ENCODE measurements at regions not wholly inside any gene's neighbourhood (a gene's known extent, or its start where the extent isn't known, plus 50 kb on each side); places are given as distances from the start of the nearest gene placed in this dataset.
"Not testable (repeated sequence)": the region's sequence is repeated elsewhere in the genome, so short reads cannot be mapped to it uniquely, and the experiment has no call there.

DNA sequence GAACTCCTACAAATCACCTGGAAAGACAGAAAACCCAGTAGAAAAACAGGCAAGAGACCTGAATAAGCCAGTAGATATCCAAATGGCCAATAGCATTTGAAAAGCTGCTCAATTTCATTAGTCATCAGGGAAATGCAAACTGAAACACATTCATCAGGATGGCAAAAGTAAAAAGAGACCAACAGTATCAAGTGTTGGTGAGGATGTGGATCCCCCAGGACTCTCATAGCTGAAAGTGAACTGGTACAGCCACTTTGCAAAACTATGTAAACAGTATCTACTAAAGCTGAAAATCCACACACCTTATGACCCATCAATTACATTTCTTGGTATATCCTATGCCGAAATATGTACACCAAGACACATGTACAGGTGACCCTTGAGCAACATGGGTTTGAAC lies 180.4 kb upstream of the IRF2BP2 start:
- DNase-seq; H3K27me3 Mint-ChIP-seq; H3K27ac Mint-ChIP-seq; CTCF ChIA-PET; H3K4me1 Mint-ChIP-seq; H3K4me3 Mint-ChIP-seq; H3K9me3 Mint-ChIP-seq; POLR2A ChIA-PET; H3K36me3 Mint-ChIP-seq (ENCODE audit: low read depth): not testable (repeated sequence)

DNA sequence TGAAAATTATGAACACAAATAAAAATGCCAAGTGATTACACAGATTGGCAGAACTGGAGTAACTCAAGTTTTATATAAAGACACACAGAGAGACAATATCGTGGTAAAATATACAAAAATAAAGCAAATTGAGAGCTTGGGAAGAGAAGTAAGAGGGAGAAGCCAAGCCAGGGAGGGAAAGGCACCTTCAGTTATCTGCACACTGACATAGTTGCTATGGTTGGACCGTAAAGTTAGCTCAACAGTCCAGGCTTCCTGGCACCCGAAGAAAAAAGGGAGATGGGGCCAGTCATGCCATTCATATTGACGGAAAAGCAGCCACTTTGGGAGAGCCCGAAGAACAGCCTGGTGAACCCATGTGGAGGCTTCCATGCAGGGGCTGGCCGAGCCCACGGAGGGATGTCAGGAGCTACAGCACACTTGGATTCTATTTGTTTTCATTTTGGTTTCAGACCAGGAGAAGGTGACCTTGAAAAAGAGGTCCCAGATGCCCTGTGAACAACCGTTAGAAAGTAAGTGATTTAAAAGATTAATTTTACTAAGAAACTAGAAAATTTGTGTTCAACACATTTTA lies 177.1 kb upstream of the IRF2BP2 start:
- CTCF ChIA-PET; H3K4me1 Mint-ChIP-seq; H3K9me3 Mint-ChIP-seq; H3K4me3 Mint-ChIP-seq; POLR2A ChIA-PET; H3K36me3 Mint-ChIP-seq (ENCODE audit: low read depth); DNase-seq; H3K27ac Mint-ChIP-seq; H3K27me3 Mint-ChIP-seq: not testable (repeated sequence)

DNA sequence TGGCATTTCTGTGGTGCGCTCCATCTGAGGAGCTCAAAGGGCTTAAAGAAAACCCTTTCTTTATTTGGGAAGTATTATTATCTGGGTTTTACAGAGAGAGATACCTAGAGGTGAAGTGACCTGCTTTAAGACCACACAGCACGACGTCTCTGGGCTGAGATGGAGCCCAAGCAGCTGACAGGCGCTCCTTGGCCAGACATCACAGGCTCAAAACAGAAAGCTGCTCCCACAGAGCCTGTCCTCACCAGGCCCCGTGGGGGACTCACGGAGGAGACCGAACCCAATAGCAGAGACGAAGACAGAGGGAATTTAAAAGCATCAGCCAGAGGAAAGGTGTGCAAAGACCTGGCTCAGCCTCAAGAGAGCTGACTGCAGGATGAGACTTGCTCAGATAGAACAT lies 175.9 kb upstream of the IRF2BP2 start:
- H3K27me3 Mint-ChIP-seq; DNase-seq; POLR2A ChIA-PET; CTCF ChIA-PET; H3K36me3 Mint-ChIP-seq (ENCODE audit: low read depth); H3K4me3 Mint-ChIP-seq; H3K9me3 Mint-ChIP-seq; H3K4me1 Mint-ChIP-seq; H3K27ac Mint-ChIP-seq: not testable (repeated sequence)

DNA sequence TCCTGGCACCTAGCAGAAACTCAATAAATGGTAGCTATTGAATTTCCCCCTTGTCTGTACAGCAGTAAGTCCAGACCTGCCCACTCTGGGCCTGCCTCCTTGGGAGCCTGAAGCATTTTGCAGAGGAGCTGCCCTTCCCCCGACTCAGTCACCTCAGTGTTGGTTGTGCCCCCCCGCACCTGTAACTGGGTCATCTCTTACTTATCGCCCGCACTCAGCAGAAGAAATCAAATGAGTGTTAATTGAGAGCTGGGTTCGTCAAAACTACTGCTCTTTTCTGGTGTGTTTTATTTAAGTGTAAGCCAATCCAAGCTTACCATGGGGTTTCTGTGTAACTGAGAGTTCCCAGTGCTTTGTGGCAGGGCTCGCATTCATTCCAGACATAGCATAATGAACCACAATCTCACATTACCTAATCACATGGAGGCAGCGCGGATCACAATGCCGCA lies 175.5 kb upstream of the IRF2BP2 start:
- H3K9me3 Mint-ChIP-seq; H3K4me3 Mint-ChIP-seq; H3K27ac Mint-ChIP-seq; H3K36me3 Mint-ChIP-seq (ENCODE audit: low read depth); DNase-seq; H3K27me3 Mint-ChIP-seq; H3K4me1 Mint-ChIP-seq; CTCF ChIA-PET; POLR2A ChIA-PET: not testable (repeated sequence)

DNA sequence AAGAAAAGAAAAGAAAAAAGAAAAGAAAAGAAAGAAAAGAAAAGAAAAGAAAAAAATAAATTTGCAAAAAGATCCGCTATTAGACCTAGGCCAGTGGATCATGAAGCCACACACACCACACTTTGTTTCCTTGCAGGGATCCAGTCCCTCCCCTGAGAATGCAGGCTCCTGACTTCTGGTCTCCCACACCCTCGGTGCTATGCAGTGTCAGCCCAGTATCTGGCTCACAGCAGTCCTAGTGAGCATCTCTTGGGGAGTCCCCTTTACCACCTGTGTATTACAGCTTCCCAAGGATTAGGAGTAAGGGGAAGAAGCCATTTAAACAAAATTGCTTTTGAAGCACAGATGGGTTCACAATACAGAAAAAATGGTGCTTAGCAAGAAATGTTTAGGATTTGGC lies 174.1 kb upstream of the IRF2BP2 start:
- H3K36me3 Mint-ChIP-seq (ENCODE audit: low read depth); H3K27ac Mint-ChIP-seq; H3K4me3 Mint-ChIP-seq; H3K9me3 Mint-ChIP-seq; POLR2A ChIA-PET; DNase-seq; CTCF ChIA-PET; H3K4me1 Mint-ChIP-seq; H3K27me3 Mint-ChIP-seq: not testable (repeated sequence)

DNA sequence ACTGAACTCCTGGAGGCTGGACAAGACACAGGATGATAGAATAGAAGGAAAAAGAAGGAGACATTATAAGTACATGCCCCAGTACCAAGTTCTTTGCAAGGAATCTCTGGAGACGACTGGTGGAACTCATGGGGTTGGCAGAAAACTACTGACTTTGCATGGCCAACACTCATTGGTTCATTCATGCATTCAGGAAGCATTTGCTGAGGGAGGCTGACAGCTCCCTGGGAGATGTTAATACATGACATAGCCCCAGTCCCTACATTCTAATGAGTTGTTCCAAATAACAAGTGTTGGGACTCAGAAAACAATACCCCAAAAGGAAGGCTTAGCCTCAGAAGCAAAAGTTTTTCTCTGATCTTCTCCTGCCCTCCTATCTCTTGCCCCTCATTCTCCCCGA lies 172.8 kb upstream of the IRF2BP2 start:
- POLR2A ChIA-PET, result no interaction called here
- no peaks in the 10 kb centered on the region for H3K9me3 Mint-ChIP-seq

DNA sequence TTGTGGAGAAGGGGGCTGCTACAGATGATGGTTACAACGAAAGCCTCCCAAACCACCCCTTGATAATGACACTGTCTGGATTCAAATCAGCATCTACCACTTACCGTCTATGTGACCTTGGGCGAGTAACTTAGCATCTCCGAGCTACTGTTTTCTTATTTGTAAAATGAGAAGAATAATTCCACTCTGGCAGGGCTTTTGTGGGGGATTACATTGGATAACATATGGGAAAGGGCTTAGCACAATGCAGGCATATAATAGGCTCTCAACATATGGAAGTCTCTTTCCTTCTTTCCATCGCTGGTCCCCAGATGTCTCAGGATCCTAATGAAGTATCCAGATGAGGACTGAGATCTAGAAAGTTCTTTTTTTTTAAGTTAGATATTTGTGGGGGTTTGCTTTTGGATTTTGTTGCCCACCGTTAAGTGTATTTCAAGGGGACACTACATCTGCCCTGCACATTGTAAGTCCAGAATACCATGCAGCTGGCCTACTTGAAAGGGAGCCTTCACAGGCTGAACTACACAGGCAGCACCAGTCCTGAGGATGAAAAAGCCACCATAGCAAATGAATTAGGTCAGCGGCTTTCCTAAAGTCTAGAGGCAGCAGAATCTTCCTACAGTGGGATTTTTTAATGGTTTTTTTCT lies 172.2 kb upstream of the IRF2BP2 start:
- H3K27me3 Mint-ChIP-seq, result no peaks in the 10 kb centered on the region

More for the DNA sequence above, 172.8 kb upstream of the IRF2BP2 start:
- H3K4me3 Mint-ChIP-seq, result no peak overlapping the region
- H3K27ac Mint-ChIP-seq, result no peak overlapping the region
- H3K27me3 Mint-ChIP-seq, result no peaks in the 10 kb centered on the region
- no peaks in the 10 kb centered on the region for H3K36me3 Mint-ChIP-seq (ENCODE audit: low read depth)
- CTCF ChIA-PET, result no interaction called here
- no peaks in the 10 kb centered on the region for H3K4me1 Mint-ChIP-seq
- DNase-seq, result no peak

DNA sequence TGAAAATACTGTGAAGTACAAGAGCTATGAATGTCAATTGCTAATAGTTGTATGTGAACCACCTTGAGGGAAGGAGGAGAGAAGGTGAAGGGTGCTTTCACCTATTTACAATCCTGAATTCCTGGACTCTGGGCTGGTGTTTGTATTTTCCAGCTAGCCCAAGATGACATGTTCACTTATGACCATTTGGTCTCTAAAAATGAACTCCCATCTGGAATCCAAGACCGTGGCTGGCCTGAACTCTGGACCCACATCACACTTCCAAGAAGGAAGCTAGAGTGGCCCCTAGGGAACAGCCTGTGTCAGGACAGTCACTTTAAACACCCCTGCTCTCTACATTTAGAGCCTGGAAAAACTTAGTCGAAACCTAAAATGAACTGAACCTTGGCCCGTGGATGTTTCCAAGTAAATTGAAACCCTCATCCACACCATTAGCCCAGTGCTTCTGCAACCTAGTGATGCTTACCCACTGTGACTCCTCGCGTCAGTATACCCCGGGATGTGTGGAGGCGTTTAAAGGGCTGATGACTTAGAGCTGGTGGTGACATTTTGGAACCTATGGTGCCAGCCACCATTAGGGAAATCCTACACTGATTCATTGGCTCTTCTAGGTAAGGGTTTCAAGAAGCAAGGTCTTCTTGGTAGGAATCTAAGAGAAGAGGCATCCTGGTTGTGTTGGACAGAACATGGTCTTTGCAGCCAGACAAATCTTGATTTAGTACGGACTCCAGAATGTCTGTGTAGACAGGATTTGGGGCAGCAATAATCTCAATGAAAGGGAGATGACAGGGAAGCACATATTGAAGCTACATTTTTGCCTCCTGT lies 171.5 kb upstream of the IRF2BP2 start:
- Mint-ChIP-seq H3K27me3 (no peaks in the 10 kb centered on the region), H3K9me3 (no peaks in the 10 kb centered on the region), H3K4me1 (no peaks in the 10 kb centered on the region), H3K27ac (no peak overlapping the region), H3K36me3 (ENCODE audit: low read depth) (no peaks in the 10 kb centered on the region), H3K4me3 (no peak overlapping the region)
- POLR2A ChIA-PET, result no interaction called here
- CTCF ChIA-PET, result interaction anchor here (0.6 kb wide), 1 partner anchor 157 kb away, joined by 3 read pairs; no protein-coding TSS in a partner anchor
- no peak for DNase-seq

More for the DNA sequence above, 172.2 kb upstream of the IRF2BP2 start:
- no peak overlapping the region for H3K4me3 Mint-ChIP-seq
- no peaks in the 10 kb centered on the region for H3K9me3 Mint-ChIP-seq
- ChIA-PET POLR2A (no interaction called here), CTCF (no interaction called here)
- DNase-seq, result no peak
- H3K36me3 Mint-ChIP-seq (ENCODE audit: low read depth), result no peaks in the 10 kb centered on the region
- no peak overlapping the region for H3K27ac Mint-ChIP-seq
- H3K4me1 Mint-ChIP-seq, result no peaks in the 10 kb centered on the region

DNA sequence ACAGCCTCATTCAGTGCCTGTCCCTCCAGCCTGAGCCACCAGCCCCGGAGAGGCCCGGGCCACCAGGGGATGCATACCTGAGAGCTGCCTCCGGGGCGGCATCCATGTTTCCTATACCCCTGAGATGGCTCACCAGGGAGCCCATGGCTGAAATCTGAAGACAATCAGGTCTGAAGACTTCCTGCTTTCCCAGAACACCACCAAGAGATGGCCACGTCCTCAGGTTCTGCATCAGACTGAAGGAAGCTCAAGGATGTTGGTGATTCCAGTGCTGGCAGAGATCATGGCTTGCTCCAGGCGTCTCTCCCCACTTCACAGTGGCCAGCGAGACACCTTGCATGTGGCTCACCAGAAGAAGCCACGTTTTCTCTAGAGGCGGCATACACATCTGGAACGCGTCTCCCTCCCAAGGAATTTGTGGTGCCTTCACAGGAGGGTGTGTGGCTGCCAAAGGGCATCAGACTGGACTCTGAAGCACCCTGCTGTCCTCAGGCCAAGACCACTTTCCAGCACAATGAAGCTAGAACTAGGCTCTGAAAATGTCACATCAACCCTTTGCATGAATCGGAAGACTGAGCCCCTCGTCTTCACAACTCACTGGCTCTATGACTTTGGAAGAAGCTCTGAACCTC lies 170.7 kb upstream of the IRF2BP2 start:
- no peaks in the 10 kb centered on the region for H3K4me1 Mint-ChIP-seq
- H3K4me3 Mint-ChIP-seq, result no peak overlapping the region
- peaks cover 4% of the 10 kb centered on the region for H3K36me3 Mint-ChIP-seq (ENCODE audit: low read depth)
- H3K27me3 Mint-ChIP-seq, result no peaks in the 10 kb centered on the region
- no peak overlapping the region for H3K27ac Mint-ChIP-seq
- POLR2A ChIA-PET, result no interaction called here
- CTCF ChIA-PET, result interaction anchor here (0.6 to 0.8 kb wide), 2 partner anchors 158 to 281 kb away, joined by 3 read pairs; no protein-coding TSS in a partner anchor
- no peak for DNase-seq
- H3K9me3 Mint-ChIP-seq, result no peaks in the 10 kb centered on the region

DNA sequence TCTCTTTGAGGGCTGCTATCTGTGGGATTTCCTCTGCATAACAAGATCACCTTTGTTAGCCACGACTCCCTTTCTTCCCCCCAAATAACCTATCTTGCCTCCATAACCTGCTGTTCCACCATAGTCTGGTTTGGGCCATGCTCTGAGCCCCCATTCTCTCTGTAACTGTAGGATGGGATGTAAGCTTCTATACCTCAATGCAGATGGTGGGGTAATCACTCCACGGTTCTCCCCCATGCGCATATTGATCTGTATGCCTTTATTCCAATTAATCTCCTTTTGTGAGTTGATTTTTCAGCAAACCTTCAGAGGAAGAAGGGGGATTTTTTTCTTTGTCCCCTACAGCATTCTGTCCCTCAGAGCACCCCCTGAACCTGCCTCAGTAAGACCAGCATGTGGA lies 170.1 kb upstream of the IRF2BP2 start:
- Mint-ChIP-seq H3K27me3 (no peaks in the 10 kb centered on the region), H3K4me3 (no peak overlapping the region)
- POLR2A ChIA-PET, result no interaction called here

DNA sequence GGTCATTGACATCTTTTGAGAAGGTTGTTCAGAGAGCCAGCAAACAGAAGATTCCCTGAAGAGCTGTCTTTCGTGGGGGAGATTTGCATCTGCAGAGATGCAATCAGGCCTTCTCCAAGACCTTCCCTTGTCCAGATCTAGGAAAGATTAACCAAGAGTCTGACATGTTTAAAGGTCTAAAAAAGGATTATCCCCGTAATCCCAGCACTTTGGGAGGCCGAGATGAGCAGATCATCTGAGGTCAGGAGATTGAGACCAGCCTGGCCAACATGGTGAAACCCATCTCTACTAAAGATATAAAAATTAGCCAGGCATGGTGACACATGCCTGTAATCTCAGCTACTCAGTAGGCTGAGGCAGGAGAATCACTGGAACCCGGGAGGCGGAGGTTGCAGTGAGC lies 169.6 kb upstream of the IRF2BP2 start:
- CTCF ChIA-PET, result interaction anchor here (0.7 to 0.8 kb wide), 2 partner anchors 12 to 27 kb away, joined by 3 read pairs; no protein-coding TSS in a partner anchor
- POLR2A ChIA-PET, DNase-seq, H3K4me3 Mint-ChIP-seq, H3K27me3 Mint-ChIP-seq, H3K27ac Mint-ChIP-seq, H3K9me3 Mint-ChIP-seq, H3K4me1 Mint-ChIP-seq: not testable (repeated sequence)
- peaks cover 12% of the 10 kb centered on the region for H3K36me3 Mint-ChIP-seq (ENCODE audit: low read depth)

More for the DNA sequence above, 170.1 kb upstream of the IRF2BP2 start:
- H3K4me1 Mint-ChIP-seq, result peaks cover under 1% of the 10 kb centered on the region
- peaks cover 4% of the 10 kb centered on the region for H3K9me3 Mint-ChIP-seq
- CTCF ChIA-PET, result interaction anchor here (0.8 kb wide), 1 partner anchor 281 kb away, joined by 3 read pairs; no protein-coding TSS in a partner anchor
- DNase-seq, result no peak
- peaks cover 9% of the 10 kb centered on the region for H3K36me3 Mint-ChIP-seq (ENCODE audit: low read depth)
- H3K27ac Mint-ChIP-seq, result no peak overlapping the region

DNA sequence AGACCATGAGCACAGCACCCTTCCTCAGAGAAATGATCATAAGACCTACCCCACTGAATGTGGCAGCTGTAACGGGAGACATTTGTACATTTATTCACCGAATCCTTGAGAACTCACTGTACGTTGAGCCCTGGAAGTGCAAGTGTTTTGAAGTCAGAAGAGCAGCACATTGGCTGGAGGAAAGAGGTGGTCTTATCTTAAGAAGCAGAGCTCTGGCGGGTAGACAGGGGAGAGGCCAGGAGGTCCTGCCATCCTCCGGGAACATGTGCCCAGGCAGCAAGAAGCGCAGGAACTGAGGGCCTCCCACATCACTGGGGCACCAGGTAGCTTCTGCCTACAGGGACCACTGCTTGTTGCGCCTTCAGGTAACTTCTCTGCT lies 169.2 kb upstream of the IRF2BP2 start:
- H3K27me3 Mint-ChIP-seq, result no peaks in the 10 kb centered on the region
- ChIA-PET CTCF (interaction anchor here (0.7 to 0.8 kb wide), 2 partner anchors 11 to 27 kb away, joined by 3 read pairs; no protein-coding TSS in a partner anchor), POLR2A (no interaction called here)
- peaks cover 6% of the 10 kb centered on the region for H3K9me3 Mint-ChIP-seq
- peaks cover 12% of the 10 kb centered on the region for H3K36me3 Mint-ChIP-seq (ENCODE audit: low read depth)
- H3K27ac Mint-ChIP-seq, result no peak overlapping the region
- peaks cover 6% of the 10 kb centered on the region for H3K4me1 Mint-ChIP-seq
- DNase-seq, result no peak
- H3K4me3 Mint-ChIP-seq, result no peak overlapping the region
